Right ventricle myocardium superior (tissue), 1 donor: ENCODE measurements at regions not wholly inside any gene's neighbourhood (a gene's known extent, or its start where the extent isn't known, plus 50 kb on each side); places are given as distances from the start of the nearest gene placed in this dataset.
"Not testable (repeated sequence)": the region's sequence is repeated elsewhere in the genome, so short reads cannot be mapped to it uniquely, and the experiment has no call there.

Experiments
- ATAC-seq: fragments of 200-7000 bp; cut with Tn5 transposase; one replicate; pipeline ENCODE4 v1.9.1; 2020; ENCODE audit warnings: mild to moderate bottlenecking; ENCODE audit not compliant: poor library complexity
- DNase-seq: peaks from one replicate; pipeline ENCODE4 v3.0.0-alpha.2; 2020
- intact Hi-C: fragments of 100-400 bp; cut with DNase I; formaldehyde crosslinking; loops from one replicate; pipeline ENCODE4 v1.11.2; 2022
- donor health status: DM: no; HTN: yes; CAD: no; lungs with severe emphysema.

GRCh38 chr2:31813016-31813415 is 197.8 kb downstream of the MEMO1 start:
- DNase-seq (no peak), ATAC-seq (no peak)
- intact Hi-C loops, result no loop called here

GRCh38 chr2:31812051-31812798 is 198.6 kb downstream of the MEMO1 start:
- intact Hi-C loops, result no loop called here
- DNase-seq (no peak), ATAC-seq (no peak)

GRCh38 chr2:31811482-31811881 is 199.3 kb downstream of the MEMO1 start:
- DNase-seq (no peak), ATAC-seq (no peak)
- intact Hi-C loops, result no loop called here

- no peak for DNase-seq
- intact Hi-C loops, result no loop called here
- ATAC-seq, result no peak
Measured at GRCh38 chr2:31810200-31810917, 200.4 kb downstream of the MEMO1 start.

GRCh38 chr2:31805688-31806087 is 205.1 kb downstream of the MEMO1 start:
- ATAC-seq (no peak), DNase-seq (no peak)
- intact Hi-C loops, result no loop called here

GRCh38 chr2:31803481-31804153 is 207.2 kb downstream of the MEMO1 start:
- intact Hi-C loops, DNase-seq, ATAC-seq: not testable (repeated sequence)

GRCh38 chr2:31802711-31803110 is 208.1 kb downstream of the MEMO1 start:
- DNase-seq (no peak), ATAC-seq (no peak)
- intact Hi-C loops, result no loop called here

GRCh38 chr2:31799282-31799681 is 211.5 kb downstream of the MEMO1 start:
- not testable (repeated sequence) for DNase-seq

GRCh38 chr2:31788273-31788672 is 207.5 kb upstream of the SRD5A2 start:
- intact Hi-C loops, result no loop called here
- no peak for ATAC-seq
- DNase-seq, result no peak

More at GRCh38 chr2:31799282-31799681, 211.5 kb downstream of the MEMO1 start:
- ATAC-seq, intact Hi-C loops: not testable (repeated sequence)

- DNase-seq (no peak), ATAC-seq (no peak)
- intact Hi-C loops, result no loop called here
Measured at GRCh38 chr2:31785876-31786275, 205.1 kb upstream of the SRD5A2 start.

- intact Hi-C loops, result no loop called here
- DNase-seq (no peak), ATAC-seq (no peak)
Measured at GRCh38 chr2:31784868-31785267, 204.1 kb upstream of the SRD5A2 start.

- DNase-seq, intact Hi-C loops, ATAC-seq: not testable (repeated sequence)
Measured at GRCh38 chr2:31783446-31784091, 202.8 kb upstream of the SRD5A2 start.

GRCh38 chr2:31778153-31778552 is 197.4 kb upstream of the SRD5A2 start:
- intact Hi-C loops, result no loop called here
- ATAC-seq (no peak), DNase-seq (no peak)

- no peak for DNase-seq
- ATAC-seq, result no peak
- intact Hi-C loops, result no loop called here
Measured at GRCh38 chr2:31770741-31771140, 190.0 kb upstream of the SRD5A2 start.

- no peak for DNase-seq
- intact Hi-C loops, result no loop called here
- no peak for ATAC-seq
Measured at GRCh38 chr2:31765078-31765945, 184.6 kb upstream of the SRD5A2 start.

GRCh38 chr2:31764169-31764568 is 183.4 kb upstream of the SRD5A2 start:
- intact Hi-C loops, result no loop called here
- DNase-seq (no peak), ATAC-seq (no peak)

- ATAC-seq (no peak), DNase-seq (no peak)
- intact Hi-C loops, result no loop called here
Measured at GRCh38 chr2:31762085-31762484, 181.3 kb upstream of the SRD5A2 start.

GRCh38 chr2:31757351-31757750 is 176.6 kb upstream of the SRD5A2 start:
- intact Hi-C loops, ATAC-seq: not testable (repeated sequence)

More at GRCh38 chr2:31757351-31757750, 176.6 kb upstream of the SRD5A2 start:
- DNase-seq, result not testable (repeated sequence)
